GM23248 (cell line): ENCODE measurements at regions not wholly inside any gene's neighbourhood (a gene's known extent, or its start where the extent isn't known, plus 50 kb on each side); places are given as distances from the start of the nearest gene placed in this dataset.
"Not testable (repeated sequence)": the region's sequence is repeated elsewhere in the genome, so short reads cannot be mapped to it uniquely, and the experiment has no call there.

ENCODE experiments used
- DNase-seq: peaks from one replicate; pipeline ENCODE4 v3.0.0-alpha.2; 2015
- H2AFZ ChIP-seq: fragments of 200-600 bp; sonication (generic); 2 replicates; pipeline ENCODE4 v1.6.1; 2016; ENCODE audit warnings: antibody characterized with exemption
- H3F3A ChIP-seq: fragments of 200-600 bp; sonication (generic); 2 replicates; pipeline ENCODE4 v1.6.1; 2016; ENCODE audit warnings: mild to moderate bottlenecking, antibody characterized with exemption, mixed run types; ENCODE audit not compliant: insufficient read depth
- H3K27ac ChIP-seq: fragments of 200-600 bp; sonication (generic); 2 replicates; pipeline ENCODE4 v1.5.1; 2016; ENCODE audit warnings: mild to moderate bottlenecking
- H3K27me3 ChIP-seq: fragments of 200-600 bp; sonication (generic); replicated peaks from 2 replicates; pipeline ENCODE4 v1.6.1; 2016; ENCODE audit warnings: mild to moderate bottlenecking; ENCODE audit not compliant: insufficient read depth
- H3K36me3 ChIP-seq: fragments of 200-600 bp; sonication (generic); 2 replicates; pipeline ENCODE4 v1.6.1; 2016; ENCODE audit warnings: low read depth, mild to moderate bottlenecking
- H3K4me1 ChIP-seq: fragments of 200-600 bp; sonication (generic); 2 replicates; pipeline ENCODE4 v1.6.1; 2016; ENCODE audit warnings: mild to moderate bottlenecking; ENCODE audit not compliant: insufficient read depth
- H3K4me2 ChIP-seq: fragments of 200-600 bp; sonication (generic); one replicate; pipeline ENCODE4 v1.6.1; 2016; ENCODE audit warnings: mild to moderate bottlenecking; ENCODE audit not compliant: unreplicated experiment
- H3K4me3 ChIP-seq: fragments of 200-600 bp; sonication (generic); 2 replicates; pipeline ENCODE4 v1.5.1; 2016; ENCODE audit warnings: mild to moderate bottlenecking
- H3K79me2 ChIP-seq: fragments of 200-600 bp; sonication (generic); 2 replicates; pipeline ENCODE4 v1.6.1; 2016; ENCODE audit warnings: mild to moderate bottlenecking; ENCODE audit not compliant: insufficient read depth
- H3K9ac ChIP-seq: fragments of 200-600 bp; sonication (generic); 2 replicates; pipeline ENCODE4 v1.6.1; 2016; ENCODE audit warnings: mild to moderate bottlenecking
- H3K9me2 ChIP-seq: fragments of 200-600 bp; sonication (generic); 2 replicates; pipeline ENCODE4 v1.6.1; 2016; ENCODE audit warnings: mixed run types, mild to moderate bottlenecking, moderate library complexity; ENCODE audit not compliant: insufficient read depth
- H3K9me3 ChIP-seq: fragments of 200-600 bp; sonication (generic); one replicate; pipeline ENCODE4 v1.6.1; 2017; ENCODE audit warnings: low read depth
- H4K20me1 ChIP-seq: fragments of 200-600 bp; sonication (generic); 2 replicates; pipeline ENCODE4 v1.6.0; 2016; ENCODE audit not compliant: insufficient read depth
- EZH2 ChIP-seq: fragments of 200-600 bp; sonication (generic); IDR thresholded peaks from 2 replicates; pipeline ENCODE4 v1.6.1; 2018; ENCODE audit warnings: antibody characterized with exemption, mild to moderate bottlenecking; ENCODE audit not compliant: insufficient read depth, poor library complexity, severe bottlenecking
- EZH2phosphoT487 ChIP-seq: fragments of 200-600 bp; sonication (generic); IDR thresholded peaks from 2 replicates; pipeline ENCODE4 v1.6.1; 2018; ENCODE audit warnings: antibody characterized with exemption, moderate library complexity, mild to moderate bottlenecking, low read depth; ENCODE audit not compliant: insufficient read depth
- WGBS, 2 experiments: methylation state at CpG; one replicate each; pipeline ENCODE4 v1.1.6; 2015 to 2017; ENCODE audit warnings: low lambda C conversion rate in 2 of 2, low coverage in 1 of 2; ENCODE audit errors: missing lambda C conversion rate in 2 of 2; 5-methylcytosine and 5-hydroxymethylcytosine counted together
- in situ Hi-C: fragments of 300-500 bp; cut with MboI; formaldehyde crosslinking; loops from 2 replicates; pipeline ENCODE4 v1.15.0; 2020

DNA sequence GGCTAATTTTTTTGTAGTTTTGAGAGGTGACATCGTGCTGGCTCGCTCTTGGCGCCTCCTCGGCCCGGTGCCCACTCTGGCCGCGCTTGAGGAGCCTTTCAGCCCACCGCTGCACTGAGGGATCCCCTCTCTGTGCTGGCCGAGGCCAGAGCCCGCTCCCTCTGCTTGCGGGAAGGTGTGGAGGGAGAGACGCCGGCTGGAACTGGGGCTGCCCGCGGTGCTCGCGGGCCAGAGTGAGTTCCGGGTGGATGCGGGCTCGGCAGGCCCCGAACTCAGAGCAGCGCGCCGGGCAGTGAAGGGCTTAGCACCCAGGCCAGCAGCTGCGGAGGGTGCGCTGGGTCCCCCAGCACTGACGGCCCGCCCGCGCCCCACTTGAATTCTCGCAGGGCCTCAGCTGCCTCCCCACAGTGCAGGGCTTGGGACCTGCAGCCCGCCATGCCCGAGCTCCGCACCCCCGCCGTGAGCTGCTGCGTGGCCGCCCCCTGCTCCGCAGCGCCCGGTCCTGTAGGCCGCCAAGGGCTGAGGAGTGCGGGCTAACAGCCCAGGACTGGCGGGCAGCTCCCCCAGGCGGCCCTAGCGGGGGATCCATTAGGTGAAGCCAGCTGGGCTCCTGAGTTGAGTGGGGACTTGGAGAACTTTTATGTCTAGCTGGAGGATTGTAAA lies 113.2 kb upstream of the ZSWIM2 start:
- Histone ChIP-seq H3K4me2 (no peak overlapping the region), H3K9me2 (no peaks in the 10 kb centered on the region), H3K9me3 (no peaks in the 10 kb centered on the region), H2AFZ (no peak overlapping the region), H3K36me3 (no peaks in the 10 kb centered on the region), H3K4me1 (no peaks in the 10 kb centered on the region), H3K4me3 (no peak overlapping the region), H3K9ac (no peak overlapping the region), H3K27ac (no peak overlapping the region), H3K27me3 (no peaks in the 10 kb centered on the region), H3F3A (no peaks in the 10 kb centered on the region), H4K20me1 (no peaks in the 10 kb centered on the region), H3K79me2 (no peaks in the 10 kb centered on the region)
- TF ChIP-seq EZH2phosphoT487 (no peak), EZH2 (no peak)
- WGBS, 2 experiments, result 90% methylated on average over 32 to 46 of the region's 46 CpGs
- in situ Hi-C loops, result no loop called here
- no peak for DNase-seq

DNA sequence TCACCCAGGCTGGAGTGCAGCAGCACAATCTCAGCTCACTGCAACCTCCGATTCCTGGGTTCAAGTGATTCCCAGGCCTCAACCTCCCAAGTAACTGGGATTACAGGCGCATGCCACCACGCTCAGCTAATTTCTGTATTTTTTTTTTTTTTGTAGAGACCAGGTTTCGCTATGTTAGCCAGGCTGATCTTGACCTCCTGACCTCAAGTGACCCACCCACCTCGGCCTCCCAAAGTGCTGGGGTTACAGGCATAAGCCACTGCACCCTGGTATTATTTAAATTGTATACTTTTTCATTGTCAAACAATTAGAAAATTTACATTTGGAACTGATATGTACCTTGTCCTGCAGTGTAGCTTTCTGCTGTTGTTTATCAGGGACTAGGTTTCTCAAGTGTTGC lies 111.3 kb upstream of the ZSWIM2 start:
- H3F3A ChIP-seq, in situ Hi-C loops, H3K9me2 ChIP-seq, H3K4me3 ChIP-seq, H3K36me3 ChIP-seq, DNase-seq, H3K79me2 ChIP-seq, H4K20me1 ChIP-seq, H2AFZ ChIP-seq, H3K27me3 ChIP-seq, H3K27ac ChIP-seq, H3K9ac ChIP-seq, H3K4me2 ChIP-seq, H3K4me1 ChIP-seq, H3K9me3 ChIP-seq: not testable (repeated sequence)
- 69 to 75% methylated on average over 5 of the region's 5 CpGs for WGBS, 2 experiments

DNA sequence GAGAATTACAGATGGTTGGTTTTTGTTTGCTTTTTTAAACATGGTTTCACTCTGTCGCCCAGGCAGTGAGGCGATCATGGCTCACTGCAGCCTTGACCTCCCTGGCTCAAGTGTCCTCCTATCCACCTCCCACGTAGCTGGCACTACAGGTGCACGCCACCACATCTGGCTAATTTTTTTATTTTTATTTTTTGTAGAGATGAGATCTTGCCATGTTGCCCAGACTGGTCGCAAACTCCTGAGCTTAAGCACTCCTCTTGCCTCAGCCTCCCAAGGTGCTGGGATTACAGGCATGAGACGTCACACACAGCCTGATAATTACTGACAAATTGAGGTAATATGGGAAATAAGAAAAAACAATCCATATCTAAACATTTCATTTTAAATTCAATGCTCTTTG lies 110.5 kb upstream of the ZSWIM2 start:
- Histone ChIP-seq H3K36me3 (no peaks in the 10 kb centered on the region), H3K27ac (no peak overlapping the region), H3K4me1 (no peaks in the 10 kb centered on the region), H2AFZ (no peak overlapping the region), H3K9ac (no peak overlapping the region), H3K27me3 (no peaks in the 10 kb centered on the region), H3K9me3 (no peaks in the 10 kb centered on the region), H3K9me2 (no peaks in the 10 kb centered on the region), H3K4me2 (no peak overlapping the region), H3F3A (no peaks in the 10 kb centered on the region), H3K79me2 (no peaks in the 10 kb centered on the region), H3K4me3 (no peak overlapping the region), H4K20me1 (no peaks in the 10 kb centered on the region)
- TF ChIP-seq EZH2phosphoT487, result no peak
- 71 to 73% methylated on average over 6 of the region's 6 CpGs for WGBS, 2 experiments
- DNase-seq, result no peak
- in situ Hi-C loops, result no loop called here

DNA sequence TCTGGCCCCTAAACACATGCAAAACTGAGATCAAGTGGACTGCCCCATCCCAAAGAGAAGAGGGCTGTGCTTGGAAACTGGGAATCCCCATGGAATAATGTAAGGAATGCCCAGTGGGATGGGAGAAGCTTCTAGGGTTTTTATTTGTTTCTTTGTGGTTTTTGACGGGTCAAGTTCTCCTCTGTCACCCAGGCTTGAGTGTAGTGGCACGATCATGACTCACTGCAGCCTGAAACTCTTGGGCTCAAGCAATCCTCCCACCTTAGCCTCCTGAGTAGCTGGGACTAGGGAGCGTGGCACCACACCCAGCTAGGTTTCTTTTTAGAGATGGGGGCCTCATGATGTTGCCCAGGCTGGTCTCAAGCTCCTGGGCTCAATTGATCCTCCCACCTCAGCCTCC lies 101.7 kb upstream of the ZSWIM2 start:
- no peak overlapping the region for H3K4me2 ChIP-seq
- H3K4me3 ChIP-seq, result no peak overlapping the region
- H3K9me2 ChIP-seq, result no peaks in the 10 kb centered on the region
- no peaks in the 10 kb centered on the region for H3F3A ChIP-seq
- H3K36me3 ChIP-seq, result no peaks in the 10 kb centered on the region
- in situ Hi-C loops, result no loop called here
- H3K9ac ChIP-seq, result no peak overlapping the region
- no peaks in the 10 kb centered on the region for H3K27me3 ChIP-seq
- no peak overlapping the region for H2AFZ ChIP-seq
- no peak overlapping the region for H3K27ac ChIP-seq
- H4K20me1 ChIP-seq, result no peaks in the 10 kb centered on the region
- H3K79me2 ChIP-seq, result no peaks in the 10 kb centered on the region
- no peak for TF ChIP-seq EZH2phosphoT487
- TF ChIP-seq EZH2, result no peak
- H3K9me3 ChIP-seq, result no peaks in the 10 kb centered on the region
- DNase-seq, result peak; percentile 3
- WGBS, 2 experiments, result 55 to 65% methylated on average over 3 of the region's 3 CpGs
- H3K4me1 ChIP-seq, result no peaks in the 10 kb centered on the region

DNA sequence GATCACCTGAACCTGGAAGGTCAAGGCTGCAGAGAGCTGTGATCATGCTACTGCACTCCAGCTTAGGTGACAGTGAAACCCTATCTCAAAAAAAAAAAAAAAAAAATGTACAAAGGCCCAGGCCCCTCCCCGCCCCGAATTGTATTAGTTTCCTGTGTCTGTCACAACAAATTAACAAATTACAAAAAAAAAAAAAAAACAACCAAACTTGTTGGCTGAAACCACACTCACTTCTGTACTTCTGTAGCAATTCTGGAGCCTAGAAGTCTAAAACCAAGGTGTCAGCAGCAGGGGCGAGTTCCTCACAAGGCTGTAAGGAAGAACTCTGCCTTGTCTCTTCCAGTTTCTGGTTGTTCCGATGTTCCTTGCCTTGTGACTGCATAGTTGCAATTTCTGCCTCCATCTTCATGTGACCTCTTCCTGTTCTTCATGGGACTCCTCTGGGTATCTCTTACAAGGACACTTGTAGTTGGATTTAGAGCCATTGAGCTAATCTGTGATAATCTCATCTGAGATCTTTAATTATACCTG lies 100.8 kb upstream of the ZSWIM2 start:
- no peak overlapping the region for H3K9ac ChIP-seq
- H3K27me3 ChIP-seq, result no peaks in the 10 kb centered on the region
- in situ Hi-C loops, result no loop called here
- 43% methylated on average over 4 of the region's 4 CpGs for WGBS, 2 experiments
- no peak overlapping the region for H3K4me2 ChIP-seq
- no peak overlapping the region for H3K27ac ChIP-seq
- no peaks in the 10 kb centered on the region for H3K9me2 ChIP-seq
- no peak overlapping the region for H3K4me3 ChIP-seq
- no peaks in the 10 kb centered on the region for H4K20me1 ChIP-seq
- no peaks in the 10 kb centered on the region for H3K36me3 ChIP-seq
- no peak for TF ChIP-seq EZH2phosphoT487
- no peak for TF ChIP-seq EZH2
- H3F3A ChIP-seq, result no peaks in the 10 kb centered on the region
- H3K79me2 ChIP-seq, result no peaks in the 10 kb centered on the region
- no peak for DNase-seq
- no peaks in the 10 kb centered on the region for H3K4me1 ChIP-seq
- no peak overlapping the region for H2AFZ ChIP-seq
- no peaks in the 10 kb centered on the region for H3K9me3 ChIP-seq
